Fibroblast of lung (primary cell): ENCODE measurements at regions not wholly inside any gene's neighbourhood (a gene's known extent, or its start where the extent isn't known, plus 50 kb on each side); places are given as distances from the start of the nearest gene placed in this dataset.

Source experiments
- EZH2 ChIP-seq: IDR thresholded peaks from 2 replicates; pipeline ENCODE4 v1.5.1; 2012; ENCODE audit warnings: low read length, control low read depth, mild to moderate bottlenecking; ENCODE audit errors: missing control alignments
- TF ChIP-seq, protein P1 (sequence below), 2 donors: IDR thresholded peaks in 1 of 2; conservative IDR thresholded peaks in 1 of 2; 1 replicate in 1 of 2; 2 replicates in 1 of 2; pipeline ENCODE4 v1.5.1; 2011 to 2012; ENCODE audit warnings: low read length in 2 of 2, control low read depth in 1 of 2, inconsistent platforms in 1 of 2, low read depth in 1 of 2, mild to moderate bottlenecking in 1 of 2

DNA sequence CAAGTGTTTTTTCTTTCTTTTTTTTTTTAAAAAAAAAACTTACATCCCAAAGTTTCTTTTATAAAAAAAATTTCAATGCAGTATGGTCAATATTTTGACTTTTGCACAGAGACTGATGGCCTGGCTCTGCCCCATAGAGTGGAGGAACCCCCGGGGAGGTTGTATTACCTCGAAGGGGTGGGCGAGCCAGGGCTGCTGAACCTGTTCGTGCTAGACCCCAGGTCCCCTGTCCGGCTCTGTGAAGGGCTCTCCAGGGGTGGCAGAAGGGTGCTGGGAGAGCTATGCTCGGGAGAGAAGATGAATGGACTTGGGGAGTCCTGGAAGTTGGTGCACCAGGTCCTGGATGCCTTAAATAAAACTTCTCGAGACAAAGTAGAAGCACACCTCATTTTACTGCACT lies 446.4 kb upstream of the KLF6 start:
- no peak for TF ChIP-seq EZH2
- TF ChIP-seq, protein P1, sequence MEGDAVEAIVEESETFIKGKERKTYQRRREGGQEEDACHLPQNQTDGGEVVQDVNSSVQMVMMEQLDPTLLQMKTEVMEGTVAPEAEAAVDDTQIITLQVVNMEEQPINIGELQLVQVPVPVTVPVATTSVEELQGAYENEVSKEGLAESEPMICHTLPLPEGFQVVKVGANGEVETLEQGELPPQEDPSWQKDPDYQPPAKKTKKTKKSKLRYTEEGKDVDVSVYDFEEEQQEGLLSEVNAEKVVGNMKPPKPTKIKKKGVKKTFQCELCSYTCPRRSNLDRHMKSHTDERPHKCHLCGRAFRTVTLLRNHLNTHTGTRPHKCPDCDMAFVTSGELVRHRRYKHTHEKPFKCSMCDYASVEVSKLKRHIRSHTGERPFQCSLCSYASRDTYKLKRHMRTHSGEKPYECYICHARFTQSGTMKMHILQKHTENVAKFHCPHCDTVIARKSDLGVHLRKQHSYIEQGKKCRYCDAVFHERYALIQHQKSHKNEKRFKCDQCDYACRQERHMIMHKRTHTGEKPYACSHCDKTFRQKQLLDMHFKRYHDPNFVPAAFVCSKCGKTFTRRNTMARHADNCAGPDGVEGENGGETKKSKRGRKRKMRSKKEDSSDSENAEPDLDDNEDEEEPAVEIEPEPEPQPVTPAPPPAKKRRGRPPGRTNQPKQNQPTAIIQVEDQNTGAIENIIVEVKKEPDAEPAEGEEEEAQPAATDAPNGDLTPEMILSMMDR (conservative IDR thresholded peaks at IDR 0.05 in 1 of 2, IDR thresholded peaks at IDR 0.05 in 1 of 2; ENCODE audit: low read depth in 1 of 2, low read length in 2 of 2), result no peak
